ENCODE measurements at regions not wholly inside any gene's neighbourhood (a gene's known extent, or its start where the extent isn't known, plus 50 kb on each side); places are given as distances from the start of the nearest gene placed in this dataset.

DNA sequence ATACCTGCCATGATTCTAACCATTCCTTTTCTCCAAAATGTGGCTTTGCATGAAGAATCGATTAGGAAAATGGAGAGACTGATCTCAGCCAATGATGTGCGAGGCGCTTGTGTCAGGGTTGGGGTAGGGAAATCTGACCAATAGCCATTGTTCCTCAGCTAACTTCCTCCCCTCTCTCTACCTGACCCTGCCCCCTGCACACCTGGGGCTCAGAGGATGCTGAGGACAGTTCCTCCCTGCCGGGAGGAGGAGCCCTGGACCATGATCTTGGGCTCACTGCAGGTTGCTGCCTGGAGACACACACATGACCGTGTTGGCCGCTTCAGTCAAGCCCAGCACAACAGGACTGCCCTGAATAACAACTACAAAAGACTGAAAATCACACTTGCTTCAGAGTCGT lies 119.8 kb upstream of the SFSWAP start (continued):
- TF ChIP-seq CBX8 (IDR thresholded peaks at IDR 0.05; ENCODE audit: borderline replicate concordance, low read depth, low read length) (no peak), POLR2A (IDR thresholded peaks at IDR 0.05; ENCODE audit: control extremely low read depth in 1 of 2, low read depth in 2 of 2, low read length in 2 of 2) (no peak), SP1 (IDR thresholded peaks at IDR 0.05; ENCODE audit: low read depth, low read length) (no peak), MAFK (IDR thresholded peaks at IDR 0.05; ENCODE audit: low read depth, low read length) (no peak), RNF2 (IDR thresholded peaks at IDR 0.05; ENCODE audit: borderline replicate concordance, low read depth, low read length, missing control alignments, poor library complexity, severe bottlenecking) (no peak)
- TF ChIP-seq, protein P1, sequence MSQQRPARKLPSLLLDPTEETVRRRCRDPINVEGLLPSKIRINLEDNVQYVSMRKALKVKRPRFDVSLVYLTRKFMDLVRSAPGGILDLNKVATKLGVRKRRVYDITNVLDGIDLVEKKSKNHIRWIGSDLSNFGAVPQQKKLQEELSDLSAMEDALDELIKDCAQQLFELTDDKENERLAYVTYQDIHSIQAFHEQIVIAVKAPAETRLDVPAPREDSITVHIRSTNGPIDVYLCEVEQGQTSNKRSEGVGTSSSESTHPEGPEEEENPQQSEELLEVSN (IDR thresholded peaks at IDR 0.05) = no peak

Measured in H1 (cell line).